Right forelimb (tissue), 1 donor: ENCODE measurements at regions not wholly inside any gene's neighbourhood (a gene's known extent, or its start where the extent isn't known, plus 50 kb on each side); places are given as distances from the start of the nearest gene placed in this dataset.
A peak's percentile ranks its signal among the peaks of the same experiment; 100 is the strongest.

Source experiments
- DNase-seq: peaks from one replicate; pipeline ENCODE4 v3.0.0-alpha.2; 2018

DNA sequence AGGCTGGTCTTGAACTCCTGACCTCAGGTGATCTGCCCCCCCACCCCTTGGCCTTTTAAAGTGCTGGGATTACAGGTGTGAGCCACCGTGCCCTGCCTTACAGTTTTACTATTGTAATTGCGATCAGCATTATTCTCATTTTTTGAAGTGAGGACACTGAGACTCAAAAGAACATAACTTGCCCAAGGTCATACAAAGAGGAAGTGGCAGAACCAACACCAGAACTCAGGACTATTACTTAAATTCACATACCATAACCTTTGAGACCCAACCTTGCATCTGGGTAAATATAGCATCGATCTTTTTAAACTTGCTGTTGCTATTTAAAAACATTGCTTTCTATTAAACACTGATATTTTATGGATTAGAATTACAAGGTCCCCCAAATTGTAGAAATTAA lies 54.2 kb downstream of the FOXI1 start:
- DNase-seq, result no peak

DNA sequence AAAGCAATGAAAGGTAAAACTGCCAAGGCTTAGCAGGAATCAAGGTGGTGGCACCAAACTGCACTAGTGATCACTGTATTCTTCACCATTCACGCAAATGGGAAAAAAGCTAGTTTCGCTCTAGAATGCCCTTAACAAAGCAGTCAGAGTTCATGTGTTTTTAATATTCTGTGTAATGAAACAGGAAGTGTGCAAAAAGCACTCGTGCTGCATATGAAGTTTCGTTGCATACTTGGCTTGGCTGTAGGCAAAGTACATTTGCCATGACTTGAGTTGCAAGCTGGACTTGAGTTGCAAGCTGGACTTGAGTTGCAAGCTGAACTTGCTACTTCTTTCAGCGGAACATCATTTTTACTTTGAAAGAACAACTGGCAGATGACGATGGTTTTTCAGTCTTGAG lies 55.4 kb downstream of the FOXI1 start:
- DNase-seq, result no peak

DNA sequence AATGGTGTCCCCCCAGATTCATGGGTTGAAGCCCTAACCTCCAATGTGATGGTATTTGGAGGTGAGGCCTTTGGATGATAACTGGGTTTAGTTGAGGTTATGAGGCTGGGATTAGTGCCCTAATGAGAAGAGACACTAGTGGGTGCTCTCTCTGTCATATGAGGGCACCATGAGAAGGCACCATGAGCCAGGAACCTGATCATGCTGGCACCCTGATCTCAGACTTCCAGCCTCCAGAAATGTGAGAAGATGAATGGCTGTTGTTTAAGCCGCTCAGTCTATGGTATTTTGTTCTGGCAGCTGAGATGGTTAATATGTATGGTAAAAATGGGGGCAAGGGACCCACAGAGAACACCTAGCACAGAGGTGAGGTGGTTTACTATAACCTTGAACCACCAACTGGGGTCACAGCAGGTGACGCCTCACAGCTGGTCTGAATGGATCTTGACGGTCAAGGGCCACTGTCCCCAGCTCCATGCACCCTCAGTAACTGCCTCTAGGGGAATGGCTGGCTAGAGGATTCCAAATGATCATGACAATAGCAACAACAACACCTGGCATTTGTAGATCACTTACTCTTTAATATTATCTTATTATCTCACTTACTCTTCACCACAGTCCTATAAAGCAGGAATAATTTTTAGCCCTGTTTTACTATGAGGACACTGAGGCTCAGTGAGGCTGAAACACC lies 57.1 kb downstream of the FOXI1 start:
- no peak for DNase-seq

DNA sequence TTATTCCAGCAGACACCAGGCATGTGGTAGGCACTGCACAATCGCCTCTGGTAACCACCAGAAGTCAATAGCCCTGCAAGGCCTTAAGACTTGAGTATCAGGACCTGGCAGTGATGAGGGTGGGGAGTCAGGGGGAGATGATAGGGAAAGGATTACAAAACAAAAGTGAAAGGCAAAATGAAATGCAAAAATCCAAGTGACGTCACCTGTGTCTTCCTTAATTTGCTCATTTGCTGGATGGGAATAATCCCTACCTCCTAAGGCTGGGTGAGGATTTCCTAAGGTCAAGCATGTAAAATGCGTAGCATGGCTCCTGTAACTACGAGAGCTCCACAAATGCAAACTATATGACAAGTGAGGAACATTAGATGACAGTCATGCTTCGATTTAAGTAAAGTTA lies 58.4 kb downstream of the FOXI1 start:
- DNase-seq, result no peak

DNA sequence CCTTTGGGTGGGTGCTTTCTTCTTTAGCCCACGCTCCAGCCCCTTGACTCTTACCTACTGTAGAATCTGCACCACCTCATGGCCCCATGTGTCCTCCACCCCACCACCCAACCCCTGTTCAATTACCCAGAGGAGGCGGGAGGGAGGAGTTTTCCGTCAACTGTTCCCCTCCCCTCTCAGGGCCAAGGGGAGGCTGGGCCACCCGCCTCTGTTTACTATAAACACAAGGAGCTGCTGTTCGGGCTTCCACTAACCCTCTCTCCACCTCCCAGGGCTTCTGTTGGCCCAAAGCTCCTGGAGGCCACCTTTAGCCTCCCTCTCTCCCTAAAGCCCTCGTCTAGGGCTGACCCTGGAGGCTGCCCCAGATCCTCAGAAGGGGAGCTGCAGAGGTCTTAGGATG lies 59.2 kb downstream of the FOXI1 start:
- DNase-seq, result no peak

DNA sequence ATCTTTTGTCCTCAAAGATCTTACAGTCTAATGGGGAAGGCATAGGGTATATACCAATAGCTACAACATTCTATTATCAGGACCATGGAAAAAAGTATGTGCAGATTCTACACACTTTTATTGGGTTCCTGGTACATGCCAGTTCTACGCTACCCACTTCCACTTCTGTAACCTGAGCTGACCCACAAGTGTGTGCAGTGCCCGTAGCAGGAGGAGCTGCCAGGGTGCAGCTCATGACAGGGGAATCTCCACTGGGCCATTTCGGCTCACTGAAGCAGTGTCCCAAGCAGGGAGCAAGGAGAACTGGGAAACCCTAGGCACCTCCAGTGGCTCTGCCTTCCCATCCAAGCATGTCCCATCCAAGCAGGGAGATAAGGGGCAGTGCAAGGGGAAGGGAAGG lies 60.4 kb downstream of the FOXI1 start:
- DNase-seq, result no peak

DNA sequence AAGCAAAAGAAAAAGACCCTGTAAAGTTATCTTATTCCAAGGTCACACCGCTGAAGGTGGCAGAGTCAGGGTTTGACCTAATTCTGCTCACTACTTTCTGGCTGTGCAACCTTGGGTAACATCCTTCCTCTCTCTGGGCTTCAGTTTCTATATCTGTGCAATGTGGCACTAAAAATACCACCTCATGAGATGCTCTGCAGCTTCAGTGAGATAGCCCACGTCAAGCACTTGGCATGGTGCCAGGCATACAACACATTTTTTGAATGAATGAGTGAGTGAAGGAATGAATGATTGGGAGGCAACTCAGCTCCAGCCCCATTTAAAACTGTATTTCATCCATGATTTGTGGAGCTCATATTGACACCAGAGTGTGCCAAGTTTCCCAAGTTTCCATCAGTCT lies 62.3 kb downstream of the FOXI1 start:
- DNase-seq, result peak; percentile 30

DNA sequence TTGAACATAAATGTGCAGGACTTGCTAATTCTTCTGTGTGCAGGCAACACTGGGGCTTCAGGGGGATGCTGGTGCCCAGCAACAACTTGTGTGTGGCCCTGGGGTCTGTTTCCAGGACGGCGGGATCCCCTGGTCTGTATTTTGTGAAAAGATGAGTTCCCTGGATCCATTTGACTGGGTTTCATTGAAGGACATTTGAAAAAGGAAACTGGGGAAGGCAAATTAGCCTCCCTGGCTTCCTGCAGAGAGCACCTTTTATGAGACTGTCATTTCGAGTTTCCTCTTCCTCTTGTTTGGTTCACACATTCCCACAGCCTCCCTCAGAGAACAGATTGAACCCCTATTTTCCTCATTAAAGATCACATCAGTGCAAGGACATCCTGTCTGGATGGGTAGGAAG lies 63.1 kb downstream of the FOXI1 start:
- DNase-seq, result no peak

DNA sequence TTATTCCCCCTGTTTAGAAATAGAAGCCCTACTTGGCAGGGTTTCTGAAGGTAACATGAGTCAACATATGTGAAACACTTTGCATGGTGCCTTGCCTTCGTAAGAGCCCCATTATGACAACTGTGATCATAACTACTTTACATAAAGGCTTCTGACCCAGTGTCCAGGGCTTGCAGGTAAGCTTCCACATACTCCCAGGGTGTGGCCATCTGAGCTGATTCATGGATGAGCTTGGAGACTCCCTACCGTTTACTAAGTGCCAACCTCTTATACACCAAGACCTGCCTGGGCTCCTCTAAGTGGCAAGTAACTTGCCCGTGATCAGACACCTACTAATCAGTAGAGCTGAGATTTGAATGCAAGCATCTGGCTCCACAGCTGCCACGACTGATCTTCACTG lies 62.8 kb upstream of the C5orf58 start:
- DNase-seq, result no peak

DNA sequence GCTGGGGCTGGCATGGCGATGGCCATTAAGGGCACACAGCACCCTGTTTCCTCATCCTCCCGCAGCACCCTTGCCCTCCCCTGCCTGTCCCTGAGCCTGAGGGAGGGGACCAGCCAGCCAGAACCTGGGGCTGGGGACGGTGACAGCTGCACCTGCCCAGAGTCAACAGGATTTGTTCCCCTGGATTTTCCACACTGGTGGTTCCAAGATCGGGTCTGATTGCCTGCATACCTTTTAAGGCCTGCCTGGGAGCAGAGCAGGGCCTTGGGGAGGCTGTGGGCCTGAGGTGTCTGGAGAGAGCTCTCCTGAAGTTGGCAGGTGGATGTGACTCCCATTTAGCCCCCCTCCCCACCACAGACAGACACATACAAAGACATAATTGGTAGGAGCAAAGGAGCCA lies 61.0 kb upstream of the C5orf58 start:
- peak; percentile 11 for DNase-seq

DNA sequence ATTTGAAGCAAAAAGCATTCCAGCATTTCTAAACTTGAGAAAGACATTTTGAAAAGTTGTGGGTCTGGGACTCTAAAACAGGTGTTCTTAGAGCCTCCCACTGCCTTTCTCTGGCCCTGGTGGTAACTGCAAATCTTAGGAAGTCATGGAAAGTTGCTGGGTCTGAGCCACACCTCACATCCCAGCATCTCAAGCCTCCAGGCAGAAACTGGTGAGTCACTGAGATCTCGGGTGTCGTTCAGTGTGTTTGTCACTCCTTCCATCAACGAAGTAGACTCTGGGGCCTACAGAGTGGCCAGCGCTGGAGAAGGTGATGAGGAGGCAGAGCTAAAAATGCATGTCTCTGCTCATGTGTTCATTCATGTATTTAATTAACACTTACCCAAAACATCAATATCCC lies 59.6 kb upstream of the C5orf58 start:
- DNase-seq, result peak; percentile 7

DNA sequence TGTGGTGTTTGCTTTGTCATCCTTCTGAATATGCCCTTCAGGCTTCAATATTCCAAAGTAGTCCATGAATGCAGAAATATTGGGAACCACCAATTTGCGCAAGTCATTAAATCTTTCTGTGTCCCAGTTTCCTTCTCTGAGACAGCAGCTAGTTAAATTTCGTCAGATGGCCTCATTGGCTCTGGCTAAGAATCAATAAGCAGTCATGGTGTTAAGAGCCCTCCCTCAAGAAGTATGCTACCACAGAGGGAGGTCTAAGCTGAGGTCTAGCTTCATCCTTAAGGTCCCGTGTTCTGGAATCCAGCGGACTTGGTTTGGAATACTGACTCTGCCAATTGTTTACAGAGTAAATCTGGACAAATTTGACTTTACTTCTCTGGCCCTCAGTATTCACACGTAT lies 59.1 kb upstream of the C5orf58 start:
- DNase-seq, result peak; percentile 9

DNA sequence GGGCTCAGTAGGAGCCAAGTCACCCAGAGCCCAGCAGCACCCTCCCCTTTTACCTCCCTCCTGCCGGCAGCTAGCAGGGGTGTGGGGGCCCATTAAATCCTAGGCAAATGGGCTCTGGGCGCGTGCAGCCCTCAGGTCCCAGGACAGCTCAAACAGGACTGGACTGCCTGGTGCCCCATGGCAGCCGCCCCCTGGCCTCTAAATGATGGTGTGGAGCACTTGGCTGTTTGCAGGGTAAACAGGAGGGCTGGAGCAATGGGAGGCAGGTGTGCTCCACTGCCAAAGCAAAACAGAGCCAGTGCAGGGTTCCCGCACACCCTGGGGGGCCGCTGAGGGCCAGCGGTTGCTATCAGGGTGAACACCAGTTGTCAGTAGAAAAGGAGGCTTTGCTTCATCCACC lies 55.9 kb upstream of the C5orf58 start:
- no peak for DNase-seq

DNA sequence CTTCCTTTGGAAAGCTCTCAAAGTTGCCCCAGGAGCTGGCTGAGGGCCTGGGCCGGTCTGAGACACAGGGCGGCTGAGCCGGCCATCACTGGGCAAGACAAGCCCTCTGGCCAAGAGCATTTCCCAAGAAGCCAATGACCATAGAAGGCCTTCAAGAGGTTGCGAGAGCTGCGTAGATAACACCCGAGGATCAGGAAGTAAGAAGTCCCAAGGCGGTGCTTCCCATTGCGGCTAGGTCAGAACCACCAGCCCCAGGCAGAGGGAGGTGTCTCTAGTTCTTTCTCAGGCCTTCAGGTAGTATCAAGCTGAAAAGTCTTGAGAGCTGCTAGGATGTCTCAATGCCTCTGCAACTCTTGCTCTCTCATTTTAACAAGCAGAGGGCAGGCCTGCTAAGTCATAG lies 54.0 kb upstream of the C5orf58 start:
- no peak for DNase-seq

DNA sequence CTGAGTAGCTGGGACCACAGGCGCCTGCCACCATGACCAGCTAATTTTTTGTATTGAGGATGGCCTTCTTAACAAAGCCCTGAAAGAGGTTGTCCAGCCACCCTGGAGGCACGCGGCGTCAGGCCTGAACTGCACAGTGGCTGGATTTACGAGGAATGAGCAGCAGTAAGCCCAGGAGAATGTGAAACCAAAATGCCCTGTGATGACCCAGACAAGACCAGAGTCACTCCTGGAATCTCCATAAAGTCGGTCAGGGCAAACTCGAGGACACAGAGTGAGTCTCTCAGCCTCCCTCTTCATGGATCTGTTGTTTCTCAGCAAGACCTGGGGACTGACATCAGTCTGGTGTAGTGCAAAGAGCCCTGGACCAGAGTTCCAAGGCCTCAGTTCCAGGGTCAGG lies 53.2 kb upstream of the C5orf58 start:
- no peak for DNase-seq

DNA sequence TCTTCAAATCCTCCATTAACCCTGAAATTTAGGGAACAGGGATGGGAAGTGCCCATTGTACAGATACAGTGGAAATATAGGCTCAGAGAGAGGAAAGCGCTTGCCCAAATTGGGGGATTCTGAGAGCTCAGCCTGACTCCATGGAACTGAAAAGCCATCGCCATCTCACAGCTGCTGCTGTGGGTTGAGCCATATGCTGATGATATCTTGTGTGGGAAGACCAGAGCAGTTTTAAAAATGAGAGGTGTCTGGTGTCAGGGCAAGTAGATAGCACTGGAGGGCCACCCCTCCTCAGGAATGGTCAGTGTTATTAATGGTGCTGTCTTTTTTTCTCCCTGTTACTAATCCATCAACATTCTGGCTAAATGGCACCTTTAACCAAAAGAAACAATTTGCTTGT lies 50.9 kb upstream of the C5orf58 start:
- DNase-seq, result no peak

DNA sequence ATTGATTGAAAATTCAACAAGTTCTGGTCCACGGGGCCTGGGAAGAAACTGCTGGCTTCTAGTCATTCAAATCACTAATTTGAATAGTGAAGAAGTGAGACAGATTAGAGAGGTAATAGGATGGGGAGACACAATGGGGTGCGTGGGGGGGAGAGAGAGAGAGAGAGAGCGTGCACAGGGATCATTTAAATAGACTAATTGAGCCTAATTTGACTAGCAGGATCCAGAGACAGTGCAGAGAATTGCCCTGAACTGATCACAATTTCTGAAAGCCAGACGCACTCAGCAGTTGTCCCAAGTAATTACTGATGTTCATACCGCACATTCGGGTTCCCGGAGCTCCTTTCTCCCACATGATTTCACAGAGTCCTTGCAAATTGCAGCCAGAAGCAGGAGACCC lies 50.3 kb upstream of the C5orf58 start:
- DNase-seq, result no peak
